ENCODE measurements at regions not wholly inside any gene's neighbourhood (a gene's known extent, or its start where the extent isn't known, plus 50 kb on each side); places are given as distances from the start of the nearest gene placed in this dataset.

DNA sequence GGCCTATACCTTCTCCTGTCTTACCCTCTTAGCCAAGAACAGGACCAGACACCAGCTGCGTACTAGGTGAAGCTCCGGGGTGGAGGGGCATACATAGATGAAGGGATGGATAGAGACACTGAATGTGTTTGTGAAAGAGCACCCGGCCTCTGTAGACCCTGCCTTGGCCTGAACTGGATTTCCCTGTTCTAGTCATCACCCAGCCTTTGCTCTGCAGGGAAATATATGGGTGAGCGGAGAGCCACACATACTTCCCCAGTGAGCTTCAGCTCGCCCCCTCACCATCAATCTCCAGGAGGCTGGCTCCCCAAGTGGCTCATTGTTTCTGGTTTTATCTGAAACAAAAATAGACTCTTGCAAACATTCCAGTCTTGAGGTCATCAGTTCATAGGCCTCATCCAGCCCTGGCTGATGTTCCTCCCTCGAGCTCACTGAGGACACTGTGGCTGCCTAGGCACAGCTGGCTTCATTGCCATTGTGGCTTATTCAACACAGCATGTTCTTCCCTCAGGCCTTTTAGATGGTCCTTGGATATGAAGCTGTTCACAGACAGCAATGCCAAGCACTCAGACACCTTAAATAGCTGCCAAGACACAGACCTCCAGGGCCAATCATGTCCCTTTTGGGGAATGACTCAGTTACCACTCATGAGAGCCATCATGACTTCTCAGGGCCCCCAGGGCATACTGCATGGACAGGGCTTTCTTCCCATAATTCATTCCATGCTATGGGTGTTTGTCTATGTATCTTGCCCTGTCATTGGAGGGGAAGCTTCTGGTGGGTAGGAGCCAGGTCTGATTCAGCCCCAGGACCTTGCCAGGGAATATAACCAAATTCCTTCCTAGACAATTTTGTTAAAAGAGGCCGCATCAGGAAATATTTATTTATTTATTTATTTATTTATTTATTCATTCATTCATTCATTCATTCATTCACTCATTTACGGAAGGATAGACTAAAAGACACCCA is 82.4 kb downstream of the TTC32 start:
- no peak for DNase-seq (ENCODE audit: low spot score)

DNA sequence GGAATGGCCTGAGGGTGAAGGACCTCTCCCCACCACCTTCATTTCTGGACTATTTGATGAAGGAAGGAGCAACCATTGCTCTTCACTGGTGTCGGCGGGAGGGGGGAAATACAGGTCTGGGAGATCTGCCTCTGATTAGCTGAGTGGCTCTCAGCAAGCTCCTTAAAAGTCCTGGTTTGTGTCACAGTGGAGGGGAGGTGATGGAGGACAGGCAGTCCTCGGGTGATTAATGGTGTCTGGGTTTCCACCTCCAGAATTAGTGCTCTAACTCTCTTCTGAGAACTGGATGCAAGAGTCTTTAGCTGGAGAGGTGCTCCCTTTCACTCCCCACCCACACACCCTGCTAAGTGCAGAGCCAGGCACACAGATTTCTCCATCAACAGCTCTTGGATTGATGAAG is 83.2 kb downstream of the TTC32 start:
- ATAC-seq (no peak), DNase-seq (ENCODE audit: low spot score) (no peak), FAIRE-seq (no peak)
- H3K4me3 ChIP-seq (replicated peaks in 1 of 3; ENCODE audit: insufficient read depth in 1 of 3, low read depth in 2 of 3, low read length in 3 of 3) = no peak overlapping the region
- no peaks in the 10 kb centered on the region for H3K36me3 ChIP-seq (replicated peaks in 1 of 2; ENCODE audit: control insufficient read depth in 1 of 2, insufficient read depth in 2 of 2, low read length in 2 of 2)
- WGBS (ENCODE audit: low lambda C conversion rate) = 33% methylated on average over 3 of the region's 3 CpGs
- intact Hi-C loops (cut with micrococcal nuclease; ENCODE audit: unreplicated experiment) (no loop called here), in situ Hi-C loops (cut with HindIII; ENCODE audit: extremely low pct_ligation_motif_present, low pct_unique_long_range_greater_than_20kb) (no loop called here)
- CTCF ChIA-PET (ENCODE audit: low intra/inter-chr PET ratio, low total read pairs) = no interaction called here
- TF ChIP-seq, protein P1, sequence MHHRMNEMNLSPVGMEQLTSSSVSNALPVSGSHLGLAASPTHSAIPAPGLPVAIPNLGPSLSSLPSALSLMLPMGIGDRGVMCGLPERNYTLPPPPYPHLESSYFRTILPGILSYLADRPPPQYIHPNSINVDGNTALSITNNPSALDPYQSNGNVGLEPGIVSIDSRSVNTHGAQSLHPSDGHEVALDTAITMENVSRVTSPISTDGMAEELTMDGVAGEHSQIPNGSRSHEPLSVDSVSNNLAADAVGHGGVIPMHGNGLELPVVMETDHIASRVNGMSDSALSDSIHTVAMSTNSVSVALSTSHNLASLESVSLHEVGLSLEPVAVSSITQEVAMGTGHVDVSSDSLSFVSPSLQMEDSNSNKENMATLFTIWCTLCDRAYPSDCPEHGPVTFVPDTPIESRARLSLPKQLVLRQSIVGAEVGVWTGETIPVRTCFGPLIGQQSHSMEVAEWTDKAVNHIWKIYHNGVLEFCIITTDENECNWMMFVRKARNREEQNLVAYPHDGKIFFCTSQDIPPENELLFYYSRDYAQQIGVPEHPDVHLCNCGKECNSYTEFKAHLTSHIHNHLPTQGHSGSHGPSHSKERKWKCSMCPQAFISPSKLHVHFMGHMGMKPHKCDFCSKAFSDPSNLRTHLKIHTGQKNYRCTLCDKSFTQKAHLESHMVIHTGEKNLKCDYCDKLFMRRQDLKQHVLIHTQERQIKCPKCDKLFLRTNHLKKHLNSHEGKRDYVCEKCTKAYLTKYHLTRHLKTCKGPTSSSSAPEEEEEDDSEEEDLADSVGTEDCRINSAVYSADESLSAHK (CRISPR knock-in tag; IDR thresholded peaks at IDR 0.05; ENCODE audit: borderline replicate concordance) = no peak
- TF ChIP-seq ZNF772 (CRISPR knock-in tag; IDR thresholded peaks at IDR 0.05) (no peak), ZNF678 (CRISPR knock-in tag; IDR thresholded peaks at IDR 0.05) (no peak), ZNF674 (CRISPR knock-in tag; IDR thresholded peaks at IDR 0.05; ENCODE audit: low read depth) (no peak), CHD4 (IDR thresholded peaks at IDR 0.05; ENCODE audit: borderline replicate concordance, low read length) (no peak), HNF4G (IDR thresholded peaks at IDR 0.05; ENCODE audit: borderline replicate concordance, low read depth, low read length) (no peak), HNF4G (CRISPR knock-in tag; IDR thresholded peaks at IDR 0.05; ENCODE audit: borderline replicate concordance, low read depth) (no peak), ZSCAN25 (CRISPR knock-in tag; IDR thresholded peaks at IDR 0.05) (no peak), ZNF230 (CRISPR knock-in tag; IDR thresholded peaks at IDR 0.05) (no peak)
- POLR2A ChIA-PET = no interaction called here
- H3K27me3 ChIP-seq (ENCODE audit: control insufficient read depth in 1 of 2, insufficient read depth in 2 of 2, low read length in 2 of 2) = 0 out of 5 replicates have a peak, but pooled peaks cover 0 to 3% of the 10 kb centered on the region in 2 experiments
- H3K4me2 ChIP-seq (ENCODE audit: low read depth, low read length) = no peak overlapping the region
- no peak overlapping the region for H3K27ac ChIP-seq (ENCODE audit: extremely low read length, insufficient read depth, low read length)
- H4K20me1 ChIP-seq (ENCODE audit: insufficient read depth, low read length) = no peaks in the 10 kb centered on the region
- H3K9ac ChIP-seq (ENCODE audit: insufficient read depth, low read depth, low read length) = no peak overlapping the region
- no TSS peak for BruUV-seq (replicated peaks)
- H2AFZ ChIP-seq (ENCODE audit: low read length) = no peak overlapping the region
- H3K79me2 ChIP-seq (ENCODE audit: insufficient read depth, low read length) = no peaks in the 10 kb centered on the region
- H3K4me1 ChIP-seq (ENCODE audit: insufficient read depth, low read length) = no peaks in the 10 kb centered on the region
- H3K9me3 ChIP-seq (ENCODE audit: low read length) = no peaks in the 10 kb centered on the region

More for the DNA sequence above, 82.4 kb downstream of the TTC32 start:
- ChIA-PET POLR2A (no interaction called here), CTCF (ENCODE audit: low intra/inter-chr PET ratio, low total read pairs) (no interaction called here)
- no peaks in the 10 kb centered on the region for H4K20me1 ChIP-seq (ENCODE audit: insufficient read depth, low read length)
- no peak overlapping the region for H2AFZ ChIP-seq (ENCODE audit: low read length)
- no peak overlapping the region for H3K9ac ChIP-seq (ENCODE audit: insufficient read depth, low read depth, low read length)
- H3K27me3 ChIP-seq (ENCODE audit: control insufficient read depth in 1 of 2, insufficient read depth in 2 of 2, low read length in 2 of 2) = 0 out of 5 replicates have a peak, but pooled peaks cover 0 to 3% of the 10 kb centered on the region in 2 experiments
- in situ Hi-C loops (cut with HindIII; ENCODE audit: extremely low pct_ligation_motif_present, low pct_unique_long_range_greater_than_20kb) (no loop called here), intact Hi-C loops (cut with micrococcal nuclease; ENCODE audit: unreplicated experiment) (no loop called here)
- no peak overlapping the region for H3K27ac ChIP-seq (ENCODE audit: extremely low read length, insufficient read depth, low read length)
- no peaks in the 10 kb centered on the region for H3K9me3 ChIP-seq (ENCODE audit: low read length)
- no peaks in the 10 kb centered on the region for H3K36me3 ChIP-seq (replicated peaks in 1 of 2; ENCODE audit: control insufficient read depth in 1 of 2, insufficient read depth in 2 of 2, low read length in 2 of 2)
- H3K79me2 ChIP-seq (ENCODE audit: insufficient read depth, low read length) = no peaks in the 10 kb centered on the region
- no TSS peak for BruUV-seq (replicated peaks)
- no peak overlapping the region for H3K4me3 ChIP-seq (replicated peaks in 1 of 3; ENCODE audit: insufficient read depth in 1 of 3, low read depth in 2 of 3, low read length in 3 of 3)
- no peak overlapping the region for H3K4me2 ChIP-seq (ENCODE audit: low read depth, low read length)
- 49% methylated on average over 8 of the region's 8 CpGs for WGBS (ENCODE audit: low lambda C conversion rate)
- no peaks in the 10 kb centered on the region for H3K4me1 ChIP-seq (ENCODE audit: insufficient read depth, low read length)
- ATAC-seq (no peak), FAIRE-seq (no peak)
- TF ChIP-seq ELF3 (CRISPR knock-in tag; IDR thresholded peaks at IDR 0.05) (no peak), KLF11 (CRISPR knock-in tag; IDR thresholded peaks at IDR 0.05) (no peak), MIER2 (CRISPR knock-in tag; IDR thresholded peaks at IDR 0.05) (no peak)

Data from HepG2 (cell line).